Naive thymus-derived CD4-positive, alpha-beta T cell (primary cell): ENCODE measurements at regions not wholly inside any gene's neighbourhood (a gene's known extent, or its start where the extent isn't known, plus 50 kb on each side); places are given as distances from the start of the nearest gene placed in this dataset.

Source experiments
- ATAC-seq: fragments of 150-1000 bp; cut with Tn5 transposase; 2 replicates; pipeline ENCODE4 v1.10.0; 2021; ENCODE audit warnings: mild to moderate bottlenecking, moderate library complexity
- CTCF ChIA-PET: fragments of 350-600 bp; sonication (Branson Sonifier 250); formaldehyde crosslinking; loops from one replicate; lab custom pipeline; 2021; ENCODE audit warnings: antibody characterized with exemption; lab: Charles Lee
- POLR2A ChIA-PET: fragments of 350-600 bp; sonication (Branson Sonifier 250); formaldehyde crosslinking; loops from one replicate; lab custom pipeline; 2021; ENCODE audit warnings: antibody characterized with exemption, inconsistent platforms; lab: Charles Lee
- DNase-seq, 9 donors: peaks; one replicate each; pipeline versions ENCODE4 v3.0.0 to v3.0.0-alpha.2; 2020 to 2022; ENCODE audit warnings: mixed read lengths in 1 of 9
- H3K27ac ChIP-seq: one replicate; pipeline ENCODE4 v1.7.0; 2013; ENCODE audit warnings: mild to moderate bottlenecking, low read depth, low read length, moderate library complexity
- H3K27me3 ChIP-seq, 2 donors: one replicate each; pipeline ENCODE4 v1.7.0; 2013; ENCODE audit warnings: low read length in 2 of 2, mild to moderate bottlenecking in 2 of 2, moderate library complexity in 2 of 2; ENCODE audit not compliant: control insufficient read depth in 2 of 2, insufficient read depth in 2 of 2
- H3K36me3 ChIP-seq, 3 experiments: 1 replicate in 2 of 3; 2 replicates in 1 of 3; pipeline ENCODE4 v1.7.0; 2013; ENCODE audit warnings: low read length in 3 of 3, mild to moderate bottlenecking in 3 of 3, moderate library complexity in 1 of 3; ENCODE audit not compliant: insufficient read depth in 3 of 3, control insufficient read depth in 2 of 3
- H3K4me1 ChIP-seq, 2 donors: one replicate each; pipeline ENCODE4 v1.7.0; 2013; ENCODE audit warnings: low read length in 2 of 2, mild to moderate bottlenecking in 2 of 2, moderate library complexity in 1 of 2; ENCODE audit not compliant: control insufficient read depth in 2 of 2, insufficient read depth in 2 of 2
- H3K4me3 ChIP-seq: 2 replicates; pipeline ENCODE4 v1.7.0; 2013; ENCODE audit warnings: mild to moderate bottlenecking, low read length
- H3K9me3 ChIP-seq, 3 experiments: 1 replicate in 2 of 3; 2 replicates in 1 of 3; pipeline ENCODE4 v1.7.0; 2013; ENCODE audit warnings: low read length in 3 of 3; ENCODE audit not compliant: control insufficient read depth in 2 of 3
- H3K27ac Mint-ChIP-seq, 9 donors: one replicate each; pipeline ENCODE4 v1.8.0; 2020 to 2022; ENCODE audit warnings: mixed read lengths in 9 of 9, mild to moderate bottlenecking in 8 of 9, moderate library complexity in 5 of 9, inconsistent platforms in 2 of 9
- H3K27me3 Mint-ChIP-seq, 5 donors: one replicate each; pipeline ENCODE4 v1.8.0; 2021 to 2022; ENCODE audit warnings: mixed read lengths in 5 of 5, mild to moderate bottlenecking in 1 of 5
- H3K36me3 Mint-ChIP-seq, 5 donors: one replicate each; pipeline ENCODE4 v1.8.0; 2020 to 2022; ENCODE audit warnings: mixed read lengths in 5 of 5, mild to moderate bottlenecking in 3 of 5, inconsistent platforms in 1 of 5
- H3K4me1 Mint-ChIP-seq, 7 donors: one replicate each; pipeline ENCODE4 v1.8.0; 2020 to 2022; ENCODE audit warnings: mixed read lengths in 7 of 7, mild to moderate bottlenecking in 3 of 7, inconsistent platforms in 1 of 7
- H3K4me3 Mint-ChIP-seq, 10 donors: one replicate each; pipeline ENCODE4 v1.8.0; 2020 to 2022; ENCODE audit warnings: mild to moderate bottlenecking in 10 of 10, mixed read lengths in 10 of 10, moderate library complexity in 6 of 10, inconsistent platforms in 2 of 10
- H3K9me3 Mint-ChIP-seq, 11 donors: one replicate each; pipeline ENCODE4 v1.8.0; 2020 to 2022; ENCODE audit warnings: mixed read lengths in 11 of 11, mild to moderate bottlenecking in 4 of 11, inconsistent platforms in 1 of 11, moderate library complexity in 1 of 11
- intact Hi-C, 2 donors: fragments of 100-400 bp; cut with micrococcal nuclease; formaldehyde crosslinking; loops; one replicate each; pipeline ENCODE4 v1.15.1; 2023

GRCh38 chr1:106181866-106182265, 874.6 kb upstream of the PRMT6 start:
- no peaks in the 10 kb centered on the region for H3K36me3 ChIP-seq
- Mint-ChIP-seq H3K27me3 (no peaks in the 10 kb centered on the region), H3K4me3 (no peak overlapping the region), H3K27ac (no peak overlapping the region), H3K4me1 (no peaks in the 10 kb centered on the region), H3K36me3 (no peaks in the 10 kb centered on the region), H3K9me3 (peaks cover 0 to 18% (median 8%) of the 10 kb centered on the region in 11 donors)
- H3K4me1 ChIP-seq = no peaks in the 10 kb centered on the region
- no peak overlapping the region for H3K4me3 ChIP-seq
- intact Hi-C loops = no loop called here
- ChIA-PET POLR2A (no interaction called here), CTCF (no interaction called here)
- no peaks in the 10 kb centered on the region for H3K9me3 ChIP-seq
- H3K27me3 ChIP-seq = no peaks in the 10 kb centered on the region
- no peak overlapping the region for H3K27ac ChIP-seq
- ATAC-seq (no peak), DNase-seq (no peak)

GRCh38 chr1:106185089-106185488, 871.4 kb upstream of the PRMT6 start:
- ChIA-PET POLR2A (no interaction called here), CTCF (no interaction called here)
- Mint-ChIP-seq H3K27ac (no peak overlapping the region), H3K4me3 (no peak overlapping the region), H3K36me3 (no peaks in the 10 kb centered on the region), H3K4me1 (no peaks in the 10 kb centered on the region), H3K27me3 (no peaks in the 10 kb centered on the region), H3K9me3 (peaks cover 2 to 17% (median 10%) of the 10 kb centered on the region in 11 donors)
- intact Hi-C loops = no loop called here
- H3K36me3 ChIP-seq = no peaks in the 10 kb centered on the region
- DNase-seq (no peak), ATAC-seq (no peak)
- H3K9me3 ChIP-seq = no peaks in the 10 kb centered on the region
- no peak overlapping the region for H3K27ac ChIP-seq
- no peaks in the 10 kb centered on the region for H3K4me1 ChIP-seq
- H3K4me3 ChIP-seq = no peak overlapping the region
- no peaks in the 10 kb centered on the region for H3K27me3 ChIP-seq

- Mint-ChIP-seq H3K4me3 (no peak overlapping the region), H3K27ac (no peak overlapping the region), H3K4me1 (no peaks in the 10 kb centered on the region), H3K27me3 (no peaks in the 10 kb centered on the region), H3K9me3 (peaks cover 6 to 40% (median 18%) of the 10 kb centered on the region in 11 donors), H3K36me3 (no peaks in the 10 kb centered on the region)
- H3K4me3 ChIP-seq = no peak overlapping the region
- ATAC-seq = no peak
- no peaks in the 10 kb centered on the region for H3K36me3 ChIP-seq
- peaks cover 0 to 16% (median 0%) of the 10 kb centered on the region in 3 experiments for H3K9me3 ChIP-seq
- intact Hi-C loops = no loop called here
- no peak overlapping the region for H3K27ac ChIP-seq
- no peak for DNase-seq
- H3K27me3 ChIP-seq = no peaks in the 10 kb centered on the region
- CTCF ChIA-PET = no interaction called here
- POLR2A ChIA-PET = no interaction called here
- H3K4me1 ChIP-seq = no peaks in the 10 kb centered on the region
These were observed 866.7 kb upstream of the PRMT6 start for GRCh38 chr1:106189780-106190179.

- CTCF ChIA-PET = no interaction called here
- POLR2A ChIA-PET = no interaction called here
- H3K4me3 ChIP-seq = no peak overlapping the region
- ATAC-seq (no peak), DNase-seq (no peak)
- H3K27me3 ChIP-seq = no peaks in the 10 kb centered on the region
- H3K27me3 Mint-ChIP-seq = no peaks in the 10 kb centered on the region
- no peaks in the 10 kb centered on the region for H3K4me1 Mint-ChIP-seq
- H3K4me1 ChIP-seq = no peaks in the 10 kb centered on the region
- no peaks in the 10 kb centered on the region for H3K36me3 ChIP-seq
- intact Hi-C loops = no loop called here
- H3K4me3 Mint-ChIP-seq = no peak overlapping the region
- H3K9me3 ChIP-seq = peaks cover 0 to 19% (median 0%) of the 10 kb centered on the region in 3 experiments
- no peak overlapping the region for H3K27ac Mint-ChIP-seq
- H3K9me3 Mint-ChIP-seq = peaks cover 6 to 48% (median 28%) of the 10 kb centered on the region in 11 donors
- H3K36me3 Mint-ChIP-seq = no peaks in the 10 kb centered on the region
- H3K27ac ChIP-seq = no peak overlapping the region
These were observed 862.3 kb upstream of the PRMT6 start for GRCh38 chr1:106194206-106194605.

- H3K9me3 Mint-ChIP-seq = peaks cover 0 to 31% (median 8%) of the 10 kb centered on the region in 11 donors
- H3K4me1 Mint-ChIP-seq = no peaks in the 10 kb centered on the region
- DNase-seq (no peak), ATAC-seq (no peak)
- Histone ChIP-seq H3K9me3 (peaks cover 0 to 7% (median 0%) of the 10 kb centered on the region in 3 experiments), H3K27me3 (no peaks in the 10 kb centered on the region), H3K4me1 (no peaks in the 10 kb centered on the region), H3K36me3 (no peaks in the 10 kb centered on the region), H3K4me3 (no peak overlapping the region), H3K27ac (no peak overlapping the region)
- intact Hi-C loops = loop anchor here in 1 of 2 donors (10.0 kb wide), 1 partner anchor 74 kb away; no protein-coding TSS in a partner anchor
- no peaks in the 10 kb centered on the region for H3K36me3 Mint-ChIP-seq
- H3K27ac Mint-ChIP-seq = no peak overlapping the region
- H3K27me3 Mint-ChIP-seq = no peaks in the 10 kb centered on the region
- ChIA-PET POLR2A (no interaction called here), CTCF (no interaction called here)
- no peak overlapping the region for H3K4me3 Mint-ChIP-seq
These were observed 855.8 kb upstream of the PRMT6 start for GRCh38 chr1:106200711-106201110.

- ATAC-seq = no peak
- ChIA-PET POLR2A (no interaction called here), CTCF (no interaction called here)
- intact Hi-C loops = loop anchor here in 1 of 2 donors (10.0 kb wide), 1 partner anchor 68 kb away; no protein-coding TSS in a partner anchor
- H3K27me3 ChIP-seq = no peaks in the 10 kb centered on the region
- Mint-ChIP-seq H3K27me3 (no peaks in the 10 kb centered on the region), H3K36me3 (no peaks in the 10 kb centered on the region), H3K4me1 (no peaks in the 10 kb centered on the region), H3K4me3 (no peak overlapping the region), H3K9me3 (peaks cover 0 to 19% (median 3%) of the 10 kb centered on the region in 11 donors), H3K27ac (no peak overlapping the region)
- no peaks in the 10 kb centered on the region for H3K9me3 ChIP-seq
- H3K36me3 ChIP-seq = no peaks in the 10 kb centered on the region
- no peaks in the 10 kb centered on the region for H3K4me1 ChIP-seq
- no peak for DNase-seq
- no peak overlapping the region for H3K4me3 ChIP-seq
- H3K27ac ChIP-seq = no peak overlapping the region
These were observed 849.3 kb upstream of the PRMT6 start for GRCh38 chr1:106207185-106207584.

GRCh38 chr1:106217765-106218164, 838.7 kb upstream of the PRMT6 start:
- no peaks in the 10 kb centered on the region for H3K36me3 Mint-ChIP-seq
- no peak for DNase-seq
- H3K27ac ChIP-seq = no peak overlapping the region
- intact Hi-C loops = no loop called here
- H3K4me3 Mint-ChIP-seq = no peak overlapping the region
- H3K9me3 ChIP-seq = no peaks in the 10 kb centered on the region
- H3K36me3 ChIP-seq = no peaks in the 10 kb centered on the region
- H3K4me3 ChIP-seq = no peak overlapping the region
- no peaks in the 10 kb centered on the region for H3K27me3 Mint-ChIP-seq
- H3K9me3 Mint-ChIP-seq = peaks cover 0 to 18% (median 3%) of the 10 kb centered on the region in 11 donors
- POLR2A ChIA-PET = no interaction called here
- no peak for ATAC-seq
- H3K4me1 ChIP-seq = no peaks in the 10 kb centered on the region
- no peaks in the 10 kb centered on the region for H3K4me1 Mint-ChIP-seq
- no peak overlapping the region for H3K27ac Mint-ChIP-seq
- H3K27me3 ChIP-seq = no peaks in the 10 kb centered on the region
- CTCF ChIA-PET = no interaction called here
